ENCODE measurements at regions not wholly inside any gene's neighbourhood (a gene's known extent, or its start where the extent isn't known, plus 50 kb on each side); places are given as distances from the start of the nearest gene placed in this dataset.

- TF ChIP-seq, protein P1, sequence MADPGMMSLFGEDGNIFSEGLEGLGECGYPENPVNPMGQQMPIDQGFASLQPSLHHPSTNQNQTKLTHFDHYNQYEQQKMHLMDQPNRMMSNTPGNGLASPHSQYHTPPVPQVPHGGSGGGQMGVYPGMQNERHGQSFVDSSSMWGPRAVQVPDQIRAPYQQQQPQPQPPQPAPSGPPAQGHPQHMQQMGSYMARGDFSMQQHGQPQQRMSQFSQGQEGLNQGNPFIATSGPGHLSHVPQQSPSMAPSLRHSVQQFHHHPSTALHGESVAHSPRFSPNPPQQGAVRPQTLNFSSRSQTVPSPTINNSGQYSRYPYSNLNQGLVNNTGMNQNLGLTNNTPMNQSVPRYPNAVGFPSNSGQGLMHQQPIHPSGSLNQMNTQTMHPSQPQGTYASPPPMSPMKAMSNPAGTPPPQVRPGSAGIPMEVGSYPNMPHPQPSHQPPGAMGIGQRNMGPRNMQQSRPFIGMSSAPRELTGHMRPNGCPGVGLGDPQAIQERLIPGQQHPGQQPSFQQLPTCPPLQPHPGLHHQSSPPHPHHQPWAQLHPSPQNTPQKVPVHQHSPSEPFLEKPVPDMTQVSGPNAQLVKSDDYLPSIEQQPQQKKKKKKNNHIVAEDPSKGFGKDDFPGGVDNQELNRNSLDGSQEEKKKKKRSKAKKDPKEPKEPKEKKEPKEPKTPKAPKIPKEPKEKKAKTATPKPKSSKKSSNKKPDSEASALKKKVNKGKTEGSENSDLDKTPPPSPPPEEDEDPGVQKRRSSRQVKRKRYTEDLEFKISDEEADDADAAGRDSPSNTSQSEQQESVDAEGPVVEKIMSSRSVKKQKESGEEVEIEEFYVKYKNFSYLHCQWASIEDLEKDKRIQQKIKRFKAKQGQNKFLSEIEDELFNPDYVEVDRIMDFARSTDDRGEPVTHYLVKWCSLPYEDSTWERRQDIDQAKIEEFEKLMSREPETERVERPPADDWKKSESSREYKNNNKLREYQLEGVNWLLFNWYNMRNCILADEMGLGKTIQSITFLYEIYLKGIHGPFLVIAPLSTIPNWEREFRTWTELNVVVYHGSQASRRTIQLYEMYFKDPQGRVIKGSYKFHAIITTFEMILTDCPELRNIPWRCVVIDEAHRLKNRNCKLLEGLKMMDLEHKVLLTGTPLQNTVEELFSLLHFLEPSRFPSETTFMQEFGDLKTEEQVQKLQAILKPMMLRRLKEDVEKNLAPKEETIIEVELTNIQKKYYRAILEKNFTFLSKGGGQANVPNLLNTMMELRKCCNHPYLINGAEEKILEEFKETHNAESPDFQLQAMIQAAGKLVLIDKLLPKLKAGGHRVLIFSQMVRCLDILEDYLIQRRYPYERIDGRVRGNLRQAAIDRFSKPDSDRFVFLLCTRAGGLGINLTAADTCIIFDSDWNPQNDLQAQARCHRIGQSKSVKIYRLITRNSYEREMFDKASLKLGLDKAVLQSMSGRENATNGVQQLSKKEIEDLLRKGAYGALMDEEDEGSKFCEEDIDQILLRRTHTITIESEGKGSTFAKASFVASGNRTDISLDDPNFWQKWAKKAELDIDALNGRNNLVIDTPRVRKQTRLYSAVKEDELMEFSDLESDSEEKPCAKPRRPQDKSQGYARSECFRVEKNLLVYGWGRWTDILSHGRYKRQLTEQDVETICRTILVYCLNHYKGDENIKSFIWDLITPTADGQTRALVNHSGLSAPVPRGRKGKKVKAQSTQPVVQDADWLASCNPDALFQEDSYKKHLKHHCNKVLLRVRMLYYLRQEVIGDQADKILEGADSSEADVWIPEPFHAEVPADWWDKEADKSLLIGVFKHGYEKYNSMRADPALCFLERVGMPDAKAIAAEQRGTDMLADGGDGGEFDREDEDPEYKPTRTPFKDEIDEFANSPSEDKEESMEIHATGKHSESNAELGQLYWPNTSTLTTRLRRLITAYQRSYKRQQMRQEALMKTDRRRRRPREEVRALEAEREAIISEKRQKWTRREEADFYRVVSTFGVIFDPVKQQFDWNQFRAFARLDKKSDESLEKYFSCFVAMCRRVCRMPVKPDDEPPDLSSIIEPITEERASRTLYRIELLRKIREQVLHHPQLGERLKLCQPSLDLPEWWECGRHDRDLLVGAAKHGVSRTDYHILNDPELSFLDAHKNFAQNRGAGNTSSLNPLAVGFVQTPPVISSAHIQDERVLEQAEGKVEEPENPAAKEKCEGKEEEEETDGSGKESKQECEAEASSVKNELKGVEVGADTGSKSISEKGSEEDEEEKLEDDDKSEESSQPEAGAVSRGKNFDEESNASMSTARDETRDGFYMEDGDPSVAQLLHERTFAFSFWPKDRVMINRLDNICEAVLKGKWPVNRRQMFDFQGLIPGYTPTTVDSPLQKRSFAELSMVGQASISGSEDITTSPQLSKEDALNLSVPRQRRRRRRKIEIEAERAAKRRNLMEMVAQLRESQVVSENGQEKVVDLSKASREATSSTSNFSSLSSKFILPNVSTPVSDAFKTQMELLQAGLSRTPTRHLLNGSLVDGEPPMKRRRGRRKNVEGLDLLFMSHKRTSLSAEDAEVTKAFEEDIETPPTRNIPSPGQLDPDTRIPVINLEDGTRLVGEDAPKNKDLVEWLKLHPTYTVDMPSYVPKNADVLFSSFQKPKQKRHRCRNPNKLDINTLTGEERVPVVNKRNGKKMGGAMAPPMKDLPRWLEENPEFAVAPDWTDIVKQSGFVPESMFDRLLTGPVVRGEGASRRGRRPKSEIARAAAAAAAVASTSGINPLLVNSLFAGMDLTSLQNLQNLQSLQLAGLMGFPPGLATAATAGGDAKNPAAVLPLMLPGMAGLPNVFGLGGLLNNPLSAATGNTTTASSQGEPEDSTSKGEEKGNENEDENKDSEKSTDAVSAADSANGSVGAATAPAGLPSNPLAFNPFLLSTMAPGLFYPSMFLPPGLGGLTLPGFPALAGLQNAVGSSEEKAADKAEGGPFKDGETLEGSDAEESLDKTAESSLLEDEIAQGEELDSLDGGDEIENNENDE (IDR thresholded peaks at IDR 0.05; ENCODE audit: insufficient replicate concordance, low read length), result no peak
- TF ChIP-seq, protein P2, sequence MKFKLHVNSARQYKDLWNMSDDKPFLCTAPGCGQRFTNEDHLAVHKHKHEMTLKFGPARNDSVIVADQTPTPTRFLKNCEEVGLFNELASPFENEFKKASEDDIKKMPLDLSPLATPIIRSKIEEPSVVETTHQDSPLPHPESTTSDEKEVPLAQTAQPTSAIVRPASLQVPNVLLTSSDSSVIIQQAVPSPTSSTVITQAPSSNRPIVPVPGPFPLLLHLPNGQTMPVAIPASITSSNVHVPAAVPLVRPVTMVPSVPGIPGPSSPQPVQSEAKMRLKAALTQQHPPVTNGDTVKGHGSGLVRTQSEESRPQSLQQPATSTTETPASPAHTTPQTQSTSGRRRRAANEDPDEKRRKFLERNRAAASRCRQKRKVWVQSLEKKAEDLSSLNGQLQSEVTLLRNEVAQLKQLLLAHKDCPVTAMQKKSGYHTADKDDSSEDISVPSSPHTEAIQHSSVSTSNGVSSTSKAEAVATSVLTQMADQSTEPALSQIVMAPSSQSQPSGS (IDR thresholded peaks at IDR 0.05; ENCODE audit: low read length), result no peak
- TF ChIP-seq SP4 (IDR thresholded peaks at IDR 0.05; ENCODE audit: low read length) (no peak), CTBP2 (IDR thresholded peaks at IDR 0.05; ENCODE audit: borderline replicate concordance, insufficient read depth, insufficient read length, low read length) (no peak), ASH2L (IDR thresholded peaks at IDR 0.05; ENCODE audit: low read length) (no peak), EP300 (IDR thresholded peaks at IDR 0.05; ENCODE audit: borderline replicate concordance in 1 of 2, low read depth in 2 of 2, low read length in 2 of 2) (no peak), EGR1 (IDR thresholded peaks at IDR 0.05; ENCODE audit: borderline replicate concordance, low read depth, low read length) (no peak), BCL11A (IDR thresholded peaks at IDR 0.05; ENCODE audit: low read depth in 2 of 2, low read length in 2 of 2) (no peak)
Observed at GRCh38 chr13:104320446-104320845, 1254.2 kb upstream of the SLC10A2 start (continued).
